H1 (cell line): ENCODE measurements at regions not wholly inside any gene's neighbourhood (a gene's known extent, or its start where the extent isn't known, plus 50 kb on each side); places are given as distances from the start of the nearest gene placed in this dataset.

ENCODE experiments used
- ATF2 ChIP-seq: IDR thresholded peaks from 2 replicates; pipeline ENCODE4 v1.6.1; 2012; ENCODE audit warnings: low read length, inconsistent platforms
- BRCA1 ChIP-seq: IDR thresholded peaks from 2 replicates; pipeline ENCODE4 v1.6.1; 2012; ENCODE audit warnings: low read depth, low read length, improper control_type of control experiment

GRCh38 chr4:15145709-15146108 is 143.4 kb downstream of the CPEB2 start (continued):
- TF ChIP-seq ATF2 (no peak), BRCA1 (no peak)
